Uterus (tissue), 2 donors: ENCODE measurements at regions not wholly inside any gene's neighbourhood (a gene's known extent, or its start where the extent isn't known, plus 50 kb on each side); places are given as distances from the start of the nearest gene placed in this dataset.

Experiments
- POLR2A ChIP-seq, 2 donors: fragments of 450-650 bp; IDR thresholded peaks; one replicate each; pipeline ENCODE4 v1.6.1; 2016; ENCODE audit warnings: antibody characterized with exemption in 2 of 2, mild to moderate bottlenecking in 1 of 2, moderate library complexity in 1 of 2
- TF ChIP-seq, protein P1 (sequence below), 4 experiments: fragments of 200-600 bp in 2 of 4; fragments of 450-650 bp in 2 of 4; sonication (generic) in 2 of 4; IDR thresholded peaks; one replicate each; pipeline ENCODE4 v1.5.1; 2016 to 2019; ENCODE audit warnings: antibody characterized with exemption in 4 of 4, mild to moderate bottlenecking in 2 of 4, moderate library complexity in 1 of 4

DNA sequence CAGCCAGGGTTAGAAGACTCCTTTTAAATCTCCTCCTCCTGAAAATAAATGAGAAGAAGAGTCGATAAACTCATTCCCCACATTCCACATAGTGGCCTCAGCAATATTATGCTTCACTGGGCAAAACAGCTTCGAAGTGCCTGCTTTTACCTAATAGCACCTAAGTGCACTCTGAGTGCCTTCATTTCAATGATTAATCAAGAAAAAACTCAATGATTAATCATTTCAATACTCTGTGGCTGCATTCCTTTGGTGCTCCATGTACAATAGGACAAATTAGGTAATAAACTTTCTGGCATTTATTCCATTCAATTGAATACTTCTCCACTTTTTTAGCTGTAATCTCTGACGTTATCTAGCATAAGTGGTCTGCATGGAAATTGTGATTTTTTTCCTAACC is 174.6 kb downstream of the CCDC71L start:
- TF ChIP-seq, protein P1, sequence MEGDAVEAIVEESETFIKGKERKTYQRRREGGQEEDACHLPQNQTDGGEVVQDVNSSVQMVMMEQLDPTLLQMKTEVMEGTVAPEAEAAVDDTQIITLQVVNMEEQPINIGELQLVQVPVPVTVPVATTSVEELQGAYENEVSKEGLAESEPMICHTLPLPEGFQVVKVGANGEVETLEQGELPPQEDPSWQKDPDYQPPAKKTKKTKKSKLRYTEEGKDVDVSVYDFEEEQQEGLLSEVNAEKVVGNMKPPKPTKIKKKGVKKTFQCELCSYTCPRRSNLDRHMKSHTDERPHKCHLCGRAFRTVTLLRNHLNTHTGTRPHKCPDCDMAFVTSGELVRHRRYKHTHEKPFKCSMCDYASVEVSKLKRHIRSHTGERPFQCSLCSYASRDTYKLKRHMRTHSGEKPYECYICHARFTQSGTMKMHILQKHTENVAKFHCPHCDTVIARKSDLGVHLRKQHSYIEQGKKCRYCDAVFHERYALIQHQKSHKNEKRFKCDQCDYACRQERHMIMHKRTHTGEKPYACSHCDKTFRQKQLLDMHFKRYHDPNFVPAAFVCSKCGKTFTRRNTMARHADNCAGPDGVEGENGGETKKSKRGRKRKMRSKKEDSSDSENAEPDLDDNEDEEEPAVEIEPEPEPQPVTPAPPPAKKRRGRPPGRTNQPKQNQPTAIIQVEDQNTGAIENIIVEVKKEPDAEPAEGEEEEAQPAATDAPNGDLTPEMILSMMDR (IDR thresholded peaks at IDR 0.05): no peak
- no peak for TF ChIP-seq POLR2A (IDR thresholded peaks at IDR 0.05)
